ENCODE measurements at regions not wholly inside any gene's neighbourhood (a gene's known extent, or its start where the extent isn't known, plus 50 kb on each side); places are given as distances from the start of the nearest gene placed in this dataset.

GRCh38 chr18:76130845-76131244 lies 364.2 kb downstream of the ZNF516 start:
- TF ChIP-seq CTCF (IDR thresholded peaks at IDR 0.05) (no peak), POLR2AphosphoS5 (IDR thresholded peaks at IDR 0.05; ENCODE audit: insufficient read depth in 1 of 2, low read depth in 1 of 2) (no peak)
